BJ (cell line): ENCODE measurements at regions not wholly inside any gene's neighbourhood (a gene's known extent, or its start where the extent isn't known, plus 50 kb on each side); places are given as distances from the start of the nearest gene placed in this dataset.

ENCODE experiments used
- CTCF ChIA-PET: fragments of 350-600 bp; formaldehyde crosslinking; extraction: SDS; loops from one replicate; lab custom pipeline; 2021; ENCODE audit warnings: antibody characterized with exemption, inconsistent platforms; lab: Yijun Ruan, JAX
- POLR2A ChIA-PET: fragments of 300-600 bp; sonication (Branson Sonifier 250); formaldehyde crosslinking; extraction: SDS; loops from one replicate; lab custom pipeline; 2021; ENCODE audit warnings: antibody characterized with exemption; lab: Charles Lee
- DNase-seq: peaks from one replicate; pipeline ENCODE4 v3.0.0-alpha.2; 2011; ENCODE audit warnings: low read depth
- H3K27me3 ChIP-seq: 2 replicates; pipeline ENCODE4 v1.6.0; 2011; ENCODE audit warnings: low read length; ENCODE audit not compliant: control insufficient read depth, insufficient read depth
- H3K36me3 ChIP-seq: 2 replicates; pipeline ENCODE4 v1.5.1; 2011; ENCODE audit warnings: low read length; ENCODE audit not compliant: control insufficient read depth, insufficient read depth
- H3K4me3 ChIP-seq: 2 replicates; pipeline ENCODE4 v1.5.1; 2011; ENCODE audit warnings: low read depth, mild to moderate bottlenecking, control low read depth, low read length
- CTCF ChIP-seq: IDR thresholded peaks from 2 replicates; pipeline ENCODE4 v1.5.1; 2011; ENCODE audit warnings: low read depth, mild to moderate bottlenecking, control low read depth, inconsistent platforms, low read length, moderate library complexity; ENCODE audit not compliant: insufficient read depth

- Histone ChIP-seq H3K36me3 (peaks cover 1% of the 10 kb centered on the region; the same call in 1 of the 2 replicates), H3K4me3 (no peak overlapping the region), H3K27me3 (no peaks in the 10 kb centered on the region)
- no peak for DNase-seq
- TF ChIP-seq CTCF = no peak
- ChIA-PET POLR2A (no interaction called here), CTCF (interaction anchor here (0.6 kb wide), 1 partner anchor 20 kb away, joined by 3 read pairs; no protein-coding TSS in a partner anchor)
These were observed 69.2 kb downstream of the BLTP1 start for GRCh38 chr4:122221322-122221721.

GRCh38 chr4:122224348-122224747 lies 72.2 kb downstream of the BLTP1 start:
- Histone ChIP-seq H3K36me3 (peaks cover 1% of the 10 kb centered on the region; the same call in 1 of the 2 replicates), H3K27me3 (no peaks in the 10 kb centered on the region), H3K4me3 (no peak overlapping the region)
- TF ChIP-seq CTCF = peak; percentile 27; the same call in 1 of the 2 replicates
- CTCF ChIA-PET = interaction anchor here (0.8 kb wide), 3 partner anchors 25 to 323 kb away, joined by 3 read pairs; no protein-coding TSS in a partner anchor
- no peak for DNase-seq
- POLR2A ChIA-PET = no interaction called here

GRCh38 chr4:122227202-122227601 lies 75.1 kb downstream of the BLTP1 start:
- ChIA-PET POLR2A (no interaction called here), CTCF (interaction anchor here (0.6 kb wide), 1 partner anchor 173 kb away, joined by 5 read pairs; no protein-coding TSS in a partner anchor)
- H3K4me3 ChIP-seq = no peak overlapping the region
- DNase-seq = no peak
- TF ChIP-seq CTCF = no peak
- H3K27me3 ChIP-seq = no peaks in the 10 kb centered on the region
- H3K36me3 ChIP-seq = no peaks in the 10 kb centered on the region; the same call in none of the 2 replicates

GRCh38 chr4:122229857-122230256 lies 77.7 kb downstream of the BLTP1 start:
- H3K4me3 ChIP-seq = no peak overlapping the region
- H3K27me3 ChIP-seq = no peaks in the 10 kb centered on the region
- DNase-seq = no peak
- TF ChIP-seq CTCF = no peak
- ChIA-PET POLR2A (no interaction called here), CTCF (no interaction called here)
- peaks cover 2% of the 10 kb centered on the region; the same call in 1 of the 2 replicates for H3K36me3 ChIP-seq

- no peak overlapping the region for H3K4me3 ChIP-seq
- CTCF ChIA-PET = interaction anchor here (1.2 to 1.5 kb wide), 2 partner anchors 13 to 345 kb away, joined by 3 read pairs; no protein-coding TSS in a partner anchor
- no peaks in the 10 kb centered on the region for H3K27me3 ChIP-seq
- POLR2A ChIA-PET = no interaction called here
- no peak for TF ChIP-seq CTCF
- DNase-seq = no peak
- peaks cover 2% of the 10 kb centered on the region; the same call in 1 of the 2 replicates for H3K36me3 ChIP-seq
These were observed 80.5 kb downstream of the BLTP1 start for GRCh38 chr4:122232633-122233032.
